RWPE1 (cell line): ENCODE measurements at regions not wholly inside any gene's neighbourhood (a gene's known extent, or its start where the extent isn't known, plus 50 kb on each side); places are given as distances from the start of the nearest gene placed in this dataset.

Experiments
- CTCF ChIA-PET: fragments of 350-600 bp; sonication (Branson Sonifier 250); formaldehyde crosslinking; extraction: SDS; loops from one replicate; lab custom pipeline; 2021; lab: Yijun Ruan, JAX
- POLR2A ChIA-PET: fragments of 400-600 bp; formaldehyde crosslinking; extraction: SDS; loops from one replicate; lab custom pipeline; 2020; ENCODE audit warnings: antibody characterized with exemption; ENCODE audit not compliant: low non-redundant PET; lab: Yijun Ruan, JAX
- DNase-seq: peaks from one replicate; pipeline ENCODE4 v3.0.0; 2012; ENCODE audit warnings: low spot score
- H3K27ac ChIP-seq: fragments of 450-650 bp; 2 replicates; pipeline ENCODE4 v1.5.1; 2017
- CTCF ChIP-seq: fragments of 450-650 bp; conservative IDR thresholded peaks from 2 replicates; pipeline ENCODE4 v1.5.1; 2017; ENCODE audit warnings: low read depth, mild to moderate bottlenecking

GRCh38 chr6:54578261-54578660, 268.3 kb upstream of the FAM83B start:
- DNase-seq = no peak
- CTCF ChIA-PET = interaction anchor here (0.6 to 0.7 kb wide), 2 partner anchors 113 to 174 kb away, joined by 3 read pairs; no protein-coding TSS in a partner anchor
- TF ChIP-seq CTCF = no peak
- POLR2A ChIA-PET = no interaction called here
- H3K27ac ChIP-seq = no peak overlapping the region

GRCh38 chr6:54579011-54579410, 267.6 kb upstream of the FAM83B start:
- DNase-seq = no peak
- TF ChIP-seq CTCF = no peak
- POLR2A ChIA-PET = no interaction called here
- CTCF ChIA-PET = interaction anchor here (0.6 to 0.7 kb wide), 2 partner anchors 112 to 174 kb away, joined by 3 read pairs; no protein-coding TSS in a partner anchor
- no peak overlapping the region for H3K27ac ChIP-seq

- ChIA-PET CTCF (interaction anchor here (0.7 kb wide), 1 partner anchor 12 kb away, joined by 4 read pairs; no protein-coding TSS in a partner anchor), POLR2A (no interaction called here)
- TF ChIP-seq CTCF = no peak
- no peak overlapping the region for H3K27ac ChIP-seq
- DNase-seq = peak; percentile 9
Observed at GRCh38 chr6:54586251-54586650, 260.3 kb upstream of the FAM83B start.

GRCh38 chr6:54587277-54587676, 259.3 kb upstream of the FAM83B start:
- no peak for TF ChIP-seq CTCF
- no peak for DNase-seq
- ChIA-PET CTCF (no interaction called here), POLR2A (no interaction called here)
- H3K27ac ChIP-seq = no peak overlapping the region

- H3K27ac ChIP-seq = no peak overlapping the region
- POLR2A ChIA-PET = no interaction called here
- CTCF ChIA-PET = no interaction called here
- DNase-seq = no peak
- no peak for TF ChIP-seq CTCF
Observed at GRCh38 chr6:54588176-54588575, 258.4 kb upstream of the FAM83B start.

- POLR2A ChIA-PET = no interaction called here
- no peak overlapping the region for H3K27ac ChIP-seq
- TF ChIP-seq CTCF = no peak
- CTCF ChIA-PET = interaction anchor here (1.0 kb wide), 1 partner anchor 16 kb away, joined by 3 read pairs; no protein-coding TSS in a partner anchor
- no peak for DNase-seq
Observed at GRCh38 chr6:54595844-54596243, 250.7 kb upstream of the FAM83B start.
